Natural killer cell (primary cell): ENCODE measurements at regions not wholly inside any gene's neighbourhood (a gene's known extent, or its start where the extent isn't known, plus 50 kb on each side); places are given as distances from the start of the nearest gene placed in this dataset.

ENCODE experiments used
- ATAC-seq, 3 donors: fragments of 150-1000 bp in 2 of 3; fragments of 200-7000 bp in 1 of 3; cut with Tn5 transposase; 1 replicate in 1 of 3; 2 replicates in 2 of 3; pipeline ENCODE4 v1.10.0; 2021; ENCODE audit warnings: mild to moderate bottlenecking in 2 of 3, moderate library complexity in 2 of 3
- DNase-seq, 2 donors: peaks; one replicate each; pipeline versions ENCODE4 v3.0.0 to v3.0.0-alpha.2; 2013 to 2021; ENCODE audit warnings: mixed read lengths in 1 of 2
- H3K27ac ChIP-seq: one replicate; pipeline ENCODE4 v1.5.1; 2013; ENCODE audit warnings: mild to moderate bottlenecking, low read length
- H3K27me3 ChIP-seq: one replicate; pipeline ENCODE4 v1.6.1; 2013; ENCODE audit warnings: low read length; ENCODE audit not compliant: control insufficient read depth, insufficient read depth
- H3K36me3 ChIP-seq: one replicate; pipeline ENCODE4 v1.6.1; 2013; ENCODE audit warnings: low read length; ENCODE audit not compliant: control insufficient read depth, insufficient read depth
- H3K4me1 ChIP-seq: one replicate; pipeline ENCODE4 v1.6.1; 2013; ENCODE audit warnings: low read length; ENCODE audit not compliant: control insufficient read depth, insufficient read depth
- H3K4me3 ChIP-seq: one replicate; pipeline ENCODE4 v1.5.1; 2013; ENCODE audit warnings: low read length
- H3K9me3 ChIP-seq: one replicate; pipeline ENCODE4 v1.6.1; 2013; ENCODE audit warnings: low read length; ENCODE audit not compliant: control insufficient read depth, insufficient read depth
- H3K27ac Mint-ChIP-seq, 2 donors: one replicate each; pipeline ENCODE4 v1.8.0; 2022; ENCODE audit warnings: mild to moderate bottlenecking in 2 of 2, mixed read lengths in 2 of 2, moderate library complexity in 1 of 2
- H3K27me3 Mint-ChIP-seq, 2 donors: one replicate each; pipeline ENCODE4 v1.8.0; 2022; ENCODE audit warnings: low read depth in 2 of 2, mixed read lengths in 2 of 2
- H3K36me3 Mint-ChIP-seq: one replicate; pipeline ENCODE4 v1.8.0; 2022; ENCODE audit warnings: mixed read lengths
- H3K4me1 Mint-ChIP-seq, 2 donors: one replicate each; pipeline ENCODE4 v1.8.0; 2022; ENCODE audit warnings: mixed read lengths in 2 of 2
- H3K4me3 Mint-ChIP-seq: one replicate; pipeline ENCODE4 v1.8.0; 2022; ENCODE audit warnings: mild to moderate bottlenecking, moderate library complexity, mixed read lengths
- H3K9me3 Mint-ChIP-seq, 2 donors: one replicate each; pipeline ENCODE4 v1.8.0; 2022; ENCODE audit warnings: mixed read lengths in 2 of 2
- WGBS: methylation state at CpG from one replicate; pipeline ENCODE4 v1.1.7; 2013; ENCODE audit warnings: missing lambda C conversion rate; ENCODE audit not compliant: insufficient coverage; 5-methylcytosine and 5-hydroxymethylcytosine counted together
- intact Hi-C: fragments of 100-400 bp; cut with micrococcal nuclease; formaldehyde crosslinking; loops from one replicate; pipeline ENCODE4 v1.14.2; 2022
- TF ChIP-seq, protein P1 (sequence below): fragments of 200-600 bp; IDR thresholded peaks from one replicate; pipeline ENCODE4 v1.8.0; 2022; ENCODE audit warnings: antibody characterized with exemption

GRCh38 chrX:68990948-68991347 lies 162.1 kb downstream of the EFNB1 start:
- Histone ChIP-seq H3K36me3 (no peaks in the 10 kb centered on the region), H3K9me3 (no peaks in the 10 kb centered on the region), H3K4me1 (no peaks in the 10 kb centered on the region), H3K27ac (no peak overlapping the region), H3K4me3 (no peak overlapping the region), H3K27me3 (no peaks in the 10 kb centered on the region)
- H3K27me3 Mint-ChIP-seq: peaks cover 7 to 8% of the 10 kb centered on the region in 2 donors
- H3K4me3 Mint-ChIP-seq: no peak overlapping the region
- H3K4me1 Mint-ChIP-seq: no peaks in the 10 kb centered on the region
- H3K9me3 Mint-ChIP-seq: no peaks in the 10 kb centered on the region
- ATAC-seq (no peak), DNase-seq (no peak)
- intact Hi-C loops: no loop called here
- no peaks in the 10 kb centered on the region for H3K36me3 Mint-ChIP-seq
- no peak overlapping the region for H3K27ac Mint-ChIP-seq
- 71% methylated on average over 1 of the region's 1 CpG for WGBS
- TF ChIP-seq, protein P1, sequence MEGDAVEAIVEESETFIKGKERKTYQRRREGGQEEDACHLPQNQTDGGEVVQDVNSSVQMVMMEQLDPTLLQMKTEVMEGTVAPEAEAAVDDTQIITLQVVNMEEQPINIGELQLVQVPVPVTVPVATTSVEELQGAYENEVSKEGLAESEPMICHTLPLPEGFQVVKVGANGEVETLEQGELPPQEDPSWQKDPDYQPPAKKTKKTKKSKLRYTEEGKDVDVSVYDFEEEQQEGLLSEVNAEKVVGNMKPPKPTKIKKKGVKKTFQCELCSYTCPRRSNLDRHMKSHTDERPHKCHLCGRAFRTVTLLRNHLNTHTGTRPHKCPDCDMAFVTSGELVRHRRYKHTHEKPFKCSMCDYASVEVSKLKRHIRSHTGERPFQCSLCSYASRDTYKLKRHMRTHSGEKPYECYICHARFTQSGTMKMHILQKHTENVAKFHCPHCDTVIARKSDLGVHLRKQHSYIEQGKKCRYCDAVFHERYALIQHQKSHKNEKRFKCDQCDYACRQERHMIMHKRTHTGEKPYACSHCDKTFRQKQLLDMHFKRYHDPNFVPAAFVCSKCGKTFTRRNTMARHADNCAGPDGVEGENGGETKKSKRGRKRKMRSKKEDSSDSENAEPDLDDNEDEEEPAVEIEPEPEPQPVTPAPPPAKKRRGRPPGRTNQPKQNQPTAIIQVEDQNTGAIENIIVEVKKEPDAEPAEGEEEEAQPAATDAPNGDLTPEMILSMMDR: no peak

- no peak for DNase-seq
- TF ChIP-seq, protein P1: no peak
- Histone ChIP-seq H3K36me3 (no peaks in the 10 kb centered on the region), H3K27ac (no peak overlapping the region), H3K4me3 (no peak overlapping the region), H3K4me1 (no peaks in the 10 kb centered on the region), H3K27me3 (no peaks in the 10 kb centered on the region), H3K9me3 (no peaks in the 10 kb centered on the region)
- ATAC-seq: no peak
- no peak overlapping the region for H3K27ac Mint-ChIP-seq
- H3K36me3 Mint-ChIP-seq: no peaks in the 10 kb centered on the region
- 88% methylated on average over 15 of the region's 17 CpGs for WGBS
- no peaks in the 10 kb centered on the region for H3K9me3 Mint-ChIP-seq
- no peak overlapping the region for H3K4me3 Mint-ChIP-seq
- H3K27me3 Mint-ChIP-seq: peaks cover 0 to 4% of the 10 kb centered on the region in 2 donors
- intact Hi-C loops: no loop called here
- H3K4me1 Mint-ChIP-seq: no peaks in the 10 kb centered on the region
These were observed 161.2 kb downstream of the EFNB1 start for GRCh38 chrX:68989865-68990606.

- WGBS: 100% methylated on average over 1 of the region's 1 CpG
- H3K36me3 ChIP-seq: no peaks in the 10 kb centered on the region
- H3K27me3 Mint-ChIP-seq: peaks cover 0 to 4% of the 10 kb centered on the region in 2 donors
- intact Hi-C loops: no loop called here
- no peak overlapping the region for H3K4me3 Mint-ChIP-seq
- H3K9me3 Mint-ChIP-seq: no peaks in the 10 kb centered on the region
- no peak overlapping the region for H3K27ac ChIP-seq
- DNase-seq: no peak
- no peaks in the 10 kb centered on the region for H3K4me1 ChIP-seq
- no peaks in the 10 kb centered on the region for H3K4me1 Mint-ChIP-seq
- no peaks in the 10 kb centered on the region for H3K36me3 Mint-ChIP-seq
- H3K9me3 ChIP-seq: no peaks in the 10 kb centered on the region
- ATAC-seq: no peak
- no peak overlapping the region for H3K27ac Mint-ChIP-seq
- TF ChIP-seq, protein P1: no peak
- H3K27me3 ChIP-seq: no peaks in the 10 kb centered on the region
- no peak overlapping the region for H3K4me3 ChIP-seq
These were observed 160.6 kb downstream of the EFNB1 start for GRCh38 chrX:68989456-68989855.

DNA sequence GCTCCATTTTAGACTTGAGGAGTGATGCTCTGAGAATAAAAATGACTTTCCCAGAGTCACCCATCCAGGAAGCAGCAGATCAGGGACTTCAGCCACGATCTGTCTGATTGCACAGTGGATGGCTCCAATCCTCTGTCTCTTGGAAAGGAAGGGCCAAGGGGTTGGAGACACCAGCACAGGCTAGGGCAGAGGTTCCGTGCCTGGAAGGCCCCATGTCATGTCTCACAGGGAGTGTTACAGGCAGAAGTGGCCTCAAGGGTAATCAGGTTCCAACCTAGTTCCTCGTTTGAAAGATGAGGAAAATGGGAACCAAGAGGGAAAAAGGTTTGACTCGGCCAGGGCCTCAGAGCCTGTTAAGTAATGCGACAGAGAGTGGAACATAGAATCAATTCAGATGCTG lies 160.0 kb downstream of the EFNB1 start:
- Mint-ChIP-seq H3K9me3 (no peaks in the 10 kb centered on the region), H3K27me3 (peaks cover 0 to 4% of the 10 kb centered on the region in 2 donors), H3K4me1 (no peaks in the 10 kb centered on the region), H3K27ac (no peak overlapping the region), H3K4me3 (no peak overlapping the region), H3K36me3 (no peaks in the 10 kb centered on the region)
- intact Hi-C loops: no loop called here
- no peaks in the 10 kb centered on the region for H3K4me1 ChIP-seq
- TF ChIP-seq, protein P1: no peak
- H3K36me3 ChIP-seq: no peaks in the 10 kb centered on the region
- no peak for ATAC-seq
- H3K27me3 ChIP-seq: no peaks in the 10 kb centered on the region
- WGBS: 80% methylated on average over 5 of the region's 5 CpGs
- no peaks in the 10 kb centered on the region for H3K9me3 ChIP-seq
- no peak overlapping the region for H3K27ac ChIP-seq
- no peak for DNase-seq
- no peak overlapping the region for H3K4me3 ChIP-seq
